ENCODE measurements at regions not wholly inside any gene's neighbourhood (a gene's known extent, or its start where the extent isn't known, plus 50 kb on each side); places are given as distances from the start of the nearest gene placed in this dataset.

DNA sequence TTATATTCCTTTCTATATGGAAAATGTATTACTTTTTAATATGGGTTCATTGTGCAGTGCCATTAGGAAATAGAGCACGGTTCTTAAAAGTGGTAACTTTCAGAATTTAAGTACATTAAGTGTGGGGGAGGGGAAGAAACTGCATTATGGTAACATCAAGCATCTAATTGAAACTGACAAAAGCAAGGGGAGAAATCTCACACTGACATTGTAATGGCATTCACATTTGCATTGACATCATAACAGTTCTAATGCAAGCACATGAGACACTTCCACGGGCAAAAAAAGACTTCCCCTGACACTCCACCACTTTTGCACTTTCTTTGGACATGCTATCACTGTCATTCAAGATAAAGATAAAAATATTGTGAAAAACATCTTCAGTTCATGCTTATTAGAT, 431.3 kb upstream of the SMIM21 start:
- POLR2A ChIA-PET: no interaction called here
- ATAC-seq: no peak
- no peak overlapping the region for H3K4me3 ChIP-seq
- no peak overlapping the region for H3K27ac ChIP-seq (ENCODE audit: extremely low read depth, low read depth, low read length)
- FAIRE-seq: no peak
- no peak overlapping the region for H2AFZ ChIP-seq (ENCODE audit: low read depth, low read length)
- H3K27me3 ChIP-seq (ENCODE audit: control insufficient read depth in 2 of 2, insufficient read depth in 2 of 2, low read length in 2 of 2): no peaks in the 10 kb centered on the region; a peak in 1 of 5 replicates
- H3K4me2 ChIP-seq (ENCODE audit: insufficient read depth, low read length): no peak overlapping the region
- intact Hi-C loops (cut with micrococcal nuclease) (no loop called here), in situ Hi-C loops (cut with MboI) (no loop called here)
- H3K36me3 ChIP-seq (ENCODE audit: control insufficient read depth, insufficient read depth, low read length): no peaks in the 10 kb centered on the region
- WGBS (ENCODE audit: insufficient coverage, low coverage, missing lambda C conversion rate): 0% methylated on average over 2 of the region's 2 CpGs
- no peaks in the 10 kb centered on the region for H3K9me1 ChIP-seq (ENCODE audit: control insufficient read depth, insufficient read depth, low read length)
- no peaks in the 10 kb centered on the region for H3K9me3 ChIP-seq (replicated peaks; ENCODE audit: control insufficient read depth, insufficient read depth, low read depth, low read length)
- H4K20me1 ChIP-seq (replicated peaks; ENCODE audit: control insufficient read depth, insufficient read depth, low read length): no peaks in the 10 kb centered on the region
- TF ChIP-seq ZNF224 (CRISPR knock-in tag; IDR thresholded peaks at IDR 0.05) (no peak), CCAR2 (IDR thresholded peaks at IDR 0.05; ENCODE audit: low read depth, low read length) (no peak), U2AF1 (optimal IDR thresholded peaks at IDR 0.05; ENCODE audit: low read depth, low read length) (no peak), CBX3 (IDR thresholded peaks at IDR 0.05; ENCODE audit: borderline replicate concordance in 1 of 2, low read length in 2 of 2) (no peak), KLF6 (CRISPR knock-in tag; IDR thresholded peaks at IDR 0.05; ENCODE audit: borderline replicate concordance) (no peak), TFAM (CRISPR knock-in tag; conservative IDR thresholded peaks at IDR 0.05) (no peak)
- TF ChIP-seq, protein P1, sequence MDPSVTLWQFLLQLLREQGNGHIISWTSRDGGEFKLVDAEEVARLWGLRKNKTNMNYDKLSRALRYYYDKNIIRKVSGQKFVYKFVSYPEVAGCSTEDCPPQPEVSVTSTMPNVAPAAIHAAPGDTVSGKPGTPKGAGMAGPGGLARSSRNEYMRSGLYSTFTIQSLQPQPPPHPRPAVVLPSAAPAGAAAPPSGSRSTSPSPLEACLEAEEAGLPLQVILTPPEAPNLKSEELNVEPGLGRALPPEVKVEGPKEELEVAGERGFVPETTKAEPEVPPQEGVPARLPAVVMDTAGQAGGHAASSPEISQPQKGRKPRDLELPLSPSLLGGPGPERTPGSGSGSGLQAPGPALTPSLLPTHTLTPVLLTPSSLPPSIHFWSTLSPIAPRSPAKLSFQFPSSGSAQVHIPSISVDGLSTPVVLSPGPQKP (CRISPR knock-in tag; IDR thresholded peaks at IDR 0.05): no peak
- no peak overlapping the region for H3K9ac ChIP-seq (ENCODE audit: insufficient read depth in 1 of 2, low read depth in 2 of 2, low read length in 2 of 2)
- no peaks in the 10 kb centered on the region for H3K4me1 ChIP-seq (replicated peaks in 1 of 2; ENCODE audit: control insufficient read depth in 2 of 2, insufficient read depth in 2 of 2, low read length in 2 of 2)
- BruUV-seq (replicated peaks): no TSS peak
- no peaks in the 10 kb centered on the region for H3K79me2 ChIP-seq (ENCODE audit: control insufficient read depth, insufficient read depth, low read length)
- no peak for DNase-seq (ENCODE audit: extremely low read depth in 1 of 4, low spot score in 3 of 4)
- CTCF ChIA-PET (ENCODE audit: low intra/inter-chr PET ratio): no interaction called here

Measured in K562 (cell line).